ENCODE measurements at regions not wholly inside any gene's neighbourhood (a gene's known extent, or its start where the extent isn't known, plus 50 kb on each side); places are given as distances from the start of the nearest gene placed in this dataset.

DNA sequence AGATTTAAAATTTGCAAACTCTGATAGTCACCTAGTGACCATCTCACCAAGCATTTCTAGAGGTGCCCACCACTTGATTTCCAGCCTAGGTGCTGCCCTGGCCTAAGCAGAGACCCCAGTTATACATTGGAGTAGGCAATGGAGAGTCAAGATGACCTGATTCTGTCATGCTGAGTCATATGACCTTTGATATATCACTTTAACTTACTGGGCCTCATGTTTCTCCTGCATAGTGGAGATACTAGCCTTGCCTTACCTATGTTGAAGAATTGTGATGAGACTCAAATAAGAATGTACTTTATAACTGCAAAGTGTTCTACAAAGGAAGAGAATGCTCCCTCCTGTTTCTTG lies 75.5 kb upstream of the XCR1 start:
- Histone ChIP-seq H3K4me3 (ENCODE audit: low read depth, low read length, poor library complexity, severe bottlenecking) (no peak overlapping the region), H3K4me1 (ENCODE audit: insufficient read depth, low read length, poor library complexity, severe bottlenecking) (no peaks in the 10 kb centered on the region), H3K27ac (ENCODE audit: low read depth, low read length, poor library complexity, severe bottlenecking) (no peak overlapping the region), H3K36me3 (ENCODE audit: insufficient read depth, low read length, poor library complexity, severe bottlenecking) (no peaks in the 10 kb centered on the region), H3K27me3 (replicated peaks; ENCODE audit: insufficient read depth, low read depth, low read length, poor library complexity) (no peaks in the 10 kb centered on the region), H3K9me3 (ENCODE audit: low read depth, low read length, poor library complexity, severe bottlenecking) (no peaks in the 10 kb centered on the region)
- POLR2A ChIA-PET (ENCODE audit: low non-redundant PET), result no interaction called here
- CTCF ChIA-PET, result no interaction called here
- DNase-seq (ENCODE audit: low spot score), result no peak
- BruUV-seq (replicated peaks), result no TSS peak
- intact Hi-C loops (cut with micrococcal nuclease; ENCODE audit: unreplicated experiment), result no loop called here
- TF ChIP-seq EZH2 (IDR thresholded peaks at IDR 0.05; ENCODE audit: borderline replicate concordance, low read depth, low read length, poor library complexity, severe bottlenecking), result no peak
- TF ChIP-seq, protein P1, sequence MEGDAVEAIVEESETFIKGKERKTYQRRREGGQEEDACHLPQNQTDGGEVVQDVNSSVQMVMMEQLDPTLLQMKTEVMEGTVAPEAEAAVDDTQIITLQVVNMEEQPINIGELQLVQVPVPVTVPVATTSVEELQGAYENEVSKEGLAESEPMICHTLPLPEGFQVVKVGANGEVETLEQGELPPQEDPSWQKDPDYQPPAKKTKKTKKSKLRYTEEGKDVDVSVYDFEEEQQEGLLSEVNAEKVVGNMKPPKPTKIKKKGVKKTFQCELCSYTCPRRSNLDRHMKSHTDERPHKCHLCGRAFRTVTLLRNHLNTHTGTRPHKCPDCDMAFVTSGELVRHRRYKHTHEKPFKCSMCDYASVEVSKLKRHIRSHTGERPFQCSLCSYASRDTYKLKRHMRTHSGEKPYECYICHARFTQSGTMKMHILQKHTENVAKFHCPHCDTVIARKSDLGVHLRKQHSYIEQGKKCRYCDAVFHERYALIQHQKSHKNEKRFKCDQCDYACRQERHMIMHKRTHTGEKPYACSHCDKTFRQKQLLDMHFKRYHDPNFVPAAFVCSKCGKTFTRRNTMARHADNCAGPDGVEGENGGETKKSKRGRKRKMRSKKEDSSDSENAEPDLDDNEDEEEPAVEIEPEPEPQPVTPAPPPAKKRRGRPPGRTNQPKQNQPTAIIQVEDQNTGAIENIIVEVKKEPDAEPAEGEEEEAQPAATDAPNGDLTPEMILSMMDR (conservative IDR thresholded peaks at IDR 0.05; ENCODE audit: low read depth, low read length), result no peak

DNA sequence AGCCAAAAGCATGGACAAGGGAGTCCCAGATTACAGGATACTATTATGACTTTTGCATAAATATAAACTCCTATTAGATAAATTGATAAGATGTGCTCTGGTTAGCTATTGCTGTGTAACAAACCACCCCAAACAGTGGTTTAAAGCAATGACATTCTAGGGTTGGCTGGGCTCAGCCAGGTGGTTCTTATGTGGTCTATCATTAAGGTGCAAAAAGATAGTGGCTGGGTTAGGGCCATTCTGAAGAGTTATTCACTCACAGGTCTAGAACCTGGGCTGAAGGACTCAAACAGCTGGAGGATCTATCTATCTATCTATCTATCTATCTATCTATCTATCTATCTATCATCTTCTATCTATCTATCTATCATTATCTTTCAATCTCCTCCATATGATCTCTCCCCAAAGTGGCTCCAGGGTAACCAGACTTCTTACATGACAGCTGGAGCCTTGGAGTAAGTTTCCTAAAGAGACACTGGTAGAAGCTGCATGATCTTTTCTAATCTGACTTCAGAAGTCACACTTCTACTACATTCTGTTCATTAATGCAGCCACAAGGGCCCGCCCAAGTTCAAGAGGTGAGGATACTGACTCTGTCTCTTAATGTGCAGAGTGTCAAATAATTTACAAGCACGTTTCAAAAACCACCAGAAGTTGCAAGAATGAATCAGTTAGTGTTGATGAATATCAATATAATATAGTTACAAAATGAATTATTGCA lies 74.9 kb upstream of the XCR1 start:
- no peak overlapping the region for H3K27ac ChIP-seq (ENCODE audit: low read depth, low read length, poor library complexity, severe bottlenecking)
- no peaks in the 10 kb centered on the region for H3K27me3 ChIP-seq (replicated peaks; ENCODE audit: insufficient read depth, low read depth, low read length, poor library complexity)
- no peak for DNase-seq (ENCODE audit: low spot score)
- intact Hi-C loops (cut with micrococcal nuclease; ENCODE audit: unreplicated experiment), result no loop called here
- no peak overlapping the region for H3K4me3 ChIP-seq (ENCODE audit: low read depth, low read length, poor library complexity, severe bottlenecking)
- no peak for TF ChIP-seq EZH2 (IDR thresholded peaks at IDR 0.05; ENCODE audit: borderline replicate concordance, low read depth, low read length, poor library complexity, severe bottlenecking)
- TF ChIP-seq, protein P1 (conservative IDR thresholded peaks at IDR 0.05; ENCODE audit: low read depth, low read length), result no peak
- no peaks in the 10 kb centered on the region for H3K4me1 ChIP-seq (ENCODE audit: insufficient read depth, low read length, poor library complexity, severe bottlenecking)
- ChIA-PET CTCF (no interaction called here), POLR2A (ENCODE audit: low non-redundant PET) (no interaction called here)
- H3K36me3 ChIP-seq (ENCODE audit: insufficient read depth, low read length, poor library complexity, severe bottlenecking), result no peaks in the 10 kb centered on the region
- H3K9me3 ChIP-seq (ENCODE audit: low read depth, low read length, poor library complexity, severe bottlenecking), result no peaks in the 10 kb centered on the region
- no TSS peak for BruUV-seq (replicated peaks)

DNA sequence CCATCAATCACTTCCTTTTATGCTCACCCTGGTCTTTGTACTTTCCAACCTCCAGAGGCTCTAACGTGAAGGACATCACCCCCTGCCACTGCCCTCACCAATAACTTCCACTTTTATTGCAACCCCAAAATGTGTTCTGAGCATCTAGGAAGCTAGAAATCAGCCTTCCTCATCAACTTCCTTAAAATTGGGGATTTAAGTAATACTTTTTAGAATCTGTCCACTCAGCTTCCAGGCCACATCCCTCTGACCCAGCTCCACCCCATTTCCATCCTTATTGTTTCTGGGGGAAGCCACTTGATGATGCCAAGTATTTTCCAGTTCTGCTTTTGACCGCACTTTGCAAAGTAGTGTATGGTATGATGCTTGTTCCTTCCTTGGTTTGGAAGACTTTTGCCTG lies 73.5 kb upstream of the XCR1 start:
- no peaks in the 10 kb centered on the region for H3K27me3 ChIP-seq (replicated peaks; ENCODE audit: insufficient read depth, low read depth, low read length, poor library complexity)
- ChIA-PET POLR2A (ENCODE audit: low non-redundant PET) (no interaction called here), CTCF (no interaction called here)

DNA sequence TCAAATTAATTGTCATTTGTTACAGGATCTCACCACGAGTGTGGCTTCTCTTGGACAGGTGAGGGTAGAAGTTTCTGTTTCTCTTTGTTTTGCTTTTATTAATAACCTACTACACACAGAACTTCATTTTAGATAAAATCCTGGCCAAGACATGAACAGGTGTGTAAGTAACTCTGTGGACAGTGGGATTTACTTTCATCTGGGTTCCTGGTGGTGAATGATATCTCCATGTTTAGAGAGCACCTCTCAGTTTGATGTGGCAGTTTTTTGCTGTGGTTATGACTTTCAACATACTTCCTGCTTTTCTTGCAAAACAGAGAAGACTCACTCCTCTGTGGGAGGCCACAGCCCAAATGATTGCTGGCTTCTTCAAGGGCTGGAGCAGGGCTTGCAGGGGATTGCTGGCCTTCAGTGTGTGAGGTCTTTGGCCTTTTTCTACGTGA lies 71.1 kb upstream of the XCR1 start:
- H3K4me1 ChIP-seq (ENCODE audit: insufficient read depth, low read length, poor library complexity, severe bottlenecking), result no peaks in the 10 kb centered on the region
- no TSS peak for BruUV-seq (replicated peaks)
- H3K36me3 ChIP-seq (ENCODE audit: insufficient read depth, low read length, poor library complexity, severe bottlenecking), result no peaks in the 10 kb centered on the region
- H3K9me3 ChIP-seq (ENCODE audit: low read depth, low read length, poor library complexity, severe bottlenecking), result no peaks in the 10 kb centered on the region
- intact Hi-C loops (cut with micrococcal nuclease; ENCODE audit: unreplicated experiment), result no loop called here
- CTCF ChIA-PET, result no interaction called here
- no peaks in the 10 kb centered on the region for H3K27me3 ChIP-seq (replicated peaks; ENCODE audit: insufficient read depth, low read depth, low read length, poor library complexity)
- TF ChIP-seq, protein P1 (conservative IDR thresholded peaks at IDR 0.05; ENCODE audit: low read depth, low read length), result no peak
- TF ChIP-seq EZH2 (IDR thresholded peaks at IDR 0.05; ENCODE audit: borderline replicate concordance, low read depth, low read length, poor library complexity, severe bottlenecking), result no peak
- DNase-seq (ENCODE audit: low spot score), result no peak
- no peak overlapping the region for H3K27ac ChIP-seq (ENCODE audit: low read depth, low read length, poor library complexity, severe bottlenecking)
- H3K4me3 ChIP-seq (ENCODE audit: low read depth, low read length, poor library complexity, severe bottlenecking), result no peak overlapping the region
- POLR2A ChIA-PET (ENCODE audit: low non-redundant PET), result no interaction called here

More for the DNA sequence above, 73.5 kb upstream of the XCR1 start:
- Histone ChIP-seq H3K36me3 (ENCODE audit: insufficient read depth, low read length, poor library complexity, severe bottlenecking) (no peaks in the 10 kb centered on the region), H3K4me3 (ENCODE audit: low read depth, low read length, poor library complexity, severe bottlenecking) (no peak overlapping the region), H3K4me1 (ENCODE audit: insufficient read depth, low read length, poor library complexity, severe bottlenecking) (no peaks in the 10 kb centered on the region), H3K9me3 (ENCODE audit: low read depth, low read length, poor library complexity, severe bottlenecking) (no peaks in the 10 kb centered on the region), H3K27ac (ENCODE audit: low read depth, low read length, poor library complexity, severe bottlenecking) (no peak overlapping the region)
- no peak for DNase-seq (ENCODE audit: low spot score)
- intact Hi-C loops (cut with micrococcal nuclease; ENCODE audit: unreplicated experiment), result no loop called here
- BruUV-seq (replicated peaks), result no TSS peak
- no peak for TF ChIP-seq EZH2 (IDR thresholded peaks at IDR 0.05; ENCODE audit: borderline replicate concordance, low read depth, low read length, poor library complexity, severe bottlenecking)
